ENCODE measurements at regions not wholly inside any gene's neighbourhood (a gene's known extent, or its start where the extent isn't known, plus 50 kb on each side); places are given as distances from the start of the nearest gene placed in this dataset.

DNA sequence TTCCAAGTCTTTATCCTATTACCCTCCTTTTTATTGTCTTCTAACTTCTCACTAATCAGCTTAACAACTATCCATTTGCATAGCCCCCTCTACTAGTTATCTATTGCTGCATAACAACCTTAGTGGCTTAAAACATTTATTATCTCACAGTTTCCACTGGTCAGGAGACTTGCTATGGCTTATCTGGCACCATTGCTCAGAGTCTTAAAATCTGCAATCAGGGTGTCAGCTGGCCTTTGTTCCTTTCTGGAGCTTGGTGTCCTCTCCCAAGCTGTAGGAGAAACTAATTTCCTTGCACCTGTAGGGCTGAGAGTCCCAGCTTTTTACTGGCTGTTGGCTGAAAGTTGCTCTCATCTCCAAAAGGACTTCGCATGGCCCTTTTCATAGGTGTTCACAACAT lies 137.0 kb upstream of the SMIM31 start:
- TF ChIP-seq POLR2A (IDR thresholded peaks at IDR 0.05), result no peak
- TF ChIP-seq, protein P1, sequence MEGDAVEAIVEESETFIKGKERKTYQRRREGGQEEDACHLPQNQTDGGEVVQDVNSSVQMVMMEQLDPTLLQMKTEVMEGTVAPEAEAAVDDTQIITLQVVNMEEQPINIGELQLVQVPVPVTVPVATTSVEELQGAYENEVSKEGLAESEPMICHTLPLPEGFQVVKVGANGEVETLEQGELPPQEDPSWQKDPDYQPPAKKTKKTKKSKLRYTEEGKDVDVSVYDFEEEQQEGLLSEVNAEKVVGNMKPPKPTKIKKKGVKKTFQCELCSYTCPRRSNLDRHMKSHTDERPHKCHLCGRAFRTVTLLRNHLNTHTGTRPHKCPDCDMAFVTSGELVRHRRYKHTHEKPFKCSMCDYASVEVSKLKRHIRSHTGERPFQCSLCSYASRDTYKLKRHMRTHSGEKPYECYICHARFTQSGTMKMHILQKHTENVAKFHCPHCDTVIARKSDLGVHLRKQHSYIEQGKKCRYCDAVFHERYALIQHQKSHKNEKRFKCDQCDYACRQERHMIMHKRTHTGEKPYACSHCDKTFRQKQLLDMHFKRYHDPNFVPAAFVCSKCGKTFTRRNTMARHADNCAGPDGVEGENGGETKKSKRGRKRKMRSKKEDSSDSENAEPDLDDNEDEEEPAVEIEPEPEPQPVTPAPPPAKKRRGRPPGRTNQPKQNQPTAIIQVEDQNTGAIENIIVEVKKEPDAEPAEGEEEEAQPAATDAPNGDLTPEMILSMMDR (IDR thresholded peaks at IDR 0.05), result no peak
- H3K4me1 ChIP-seq, result peaks cover 0 to 10% of the 10 kb centered on the region in 2 donors
- H3K4me3 ChIP-seq (replicated peaks in 1 of 3), result no peak overlapping the region
- no peaks in the 10 kb centered on the region for H3K27me3 ChIP-seq
- H3K27ac ChIP-seq, result no peak overlapping the region
- intact Hi-C loops (cut with DNase I), result no loop called here
- H3K9me3 ChIP-seq, result no peaks in the 10 kb centered on the region
- WGBS, 2 donors, result 95 to 100% methylated on average over 1 of the region's 1 CpG
- no peak for DNase-seq
- H3K36me3 ChIP-seq, result no peaks in the 10 kb centered on the region

DNA sequence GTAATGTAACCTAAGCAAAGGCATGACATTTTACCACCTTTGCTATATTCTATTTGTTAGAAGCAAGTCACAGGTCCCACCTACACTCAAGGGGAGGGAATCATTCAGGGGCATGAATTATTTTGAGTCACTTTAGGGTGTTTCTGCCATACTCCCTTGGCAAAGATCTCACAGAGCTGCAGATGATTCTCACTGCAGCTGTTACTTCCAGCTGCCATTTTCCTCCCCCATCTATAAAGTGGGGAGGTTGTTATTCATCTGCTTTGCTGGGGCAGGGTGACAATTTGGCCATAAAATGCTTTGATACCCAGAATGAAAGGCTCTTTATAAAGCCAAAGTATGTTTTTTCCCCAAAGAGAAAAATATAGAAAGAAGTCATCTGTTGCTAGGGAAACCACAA lies 136.5 kb upstream of the SMIM31 start:
- no peak for DNase-seq
- Histone ChIP-seq H3K27ac (no peak overlapping the region), H3K4me3 (replicated peaks in 1 of 3) (no peak overlapping the region), H3K36me3 (no peaks in the 10 kb centered on the region), H3K4me1 (peaks cover 0 to 13% of the 10 kb centered on the region in 2 donors), H3K9me3 (no peaks in the 10 kb centered on the region), H3K27me3 (no peaks in the 10 kb centered on the region)
- TF ChIP-seq, protein P1 (IDR thresholded peaks at IDR 0.05), result no peak
- no peak for TF ChIP-seq POLR2A (IDR thresholded peaks at IDR 0.05)
- intact Hi-C loops (cut with DNase I), result no loop called here

DNA sequence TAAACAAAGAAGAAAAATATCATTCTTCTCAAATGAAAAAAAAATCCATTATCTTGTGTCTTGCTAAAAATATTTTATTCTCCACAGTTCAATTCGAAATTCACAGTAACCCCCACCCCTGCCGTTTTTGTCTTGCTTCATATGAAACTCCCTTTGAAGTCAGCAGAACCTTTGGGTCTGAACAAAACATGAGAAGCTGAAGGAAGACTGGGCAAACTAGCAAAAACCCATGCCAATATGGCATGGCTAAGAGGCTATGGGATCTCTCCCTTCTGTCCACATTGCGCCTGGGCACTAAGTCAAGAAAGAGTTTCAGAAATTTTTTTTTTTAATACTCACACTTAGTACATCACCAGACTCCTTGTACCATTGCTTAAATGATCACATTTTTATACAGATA lies 136.0 kb upstream of the SMIM31 start:
- no peaks in the 10 kb centered on the region for H3K27me3 ChIP-seq
- 88 to 89% methylated on average over 3 of the region's 3 CpGs for WGBS, 2 donors
- DNase-seq, result no peak
- intact Hi-C loops (cut with DNase I), result no loop called here
- H3K36me3 ChIP-seq, result no peaks in the 10 kb centered on the region
- no peak overlapping the region for H3K27ac ChIP-seq
- no peaks in the 10 kb centered on the region for H3K9me3 ChIP-seq
- peaks cover 0 to 15% of the 10 kb centered on the region in 2 donors for H3K4me1 ChIP-seq
- TF ChIP-seq, protein P1 (IDR thresholded peaks at IDR 0.05), result no peak
- TF ChIP-seq POLR2A (IDR thresholded peaks at IDR 0.05), result no peak
- no peak overlapping the region for H3K4me3 ChIP-seq (replicated peaks in 1 of 3)

DNA sequence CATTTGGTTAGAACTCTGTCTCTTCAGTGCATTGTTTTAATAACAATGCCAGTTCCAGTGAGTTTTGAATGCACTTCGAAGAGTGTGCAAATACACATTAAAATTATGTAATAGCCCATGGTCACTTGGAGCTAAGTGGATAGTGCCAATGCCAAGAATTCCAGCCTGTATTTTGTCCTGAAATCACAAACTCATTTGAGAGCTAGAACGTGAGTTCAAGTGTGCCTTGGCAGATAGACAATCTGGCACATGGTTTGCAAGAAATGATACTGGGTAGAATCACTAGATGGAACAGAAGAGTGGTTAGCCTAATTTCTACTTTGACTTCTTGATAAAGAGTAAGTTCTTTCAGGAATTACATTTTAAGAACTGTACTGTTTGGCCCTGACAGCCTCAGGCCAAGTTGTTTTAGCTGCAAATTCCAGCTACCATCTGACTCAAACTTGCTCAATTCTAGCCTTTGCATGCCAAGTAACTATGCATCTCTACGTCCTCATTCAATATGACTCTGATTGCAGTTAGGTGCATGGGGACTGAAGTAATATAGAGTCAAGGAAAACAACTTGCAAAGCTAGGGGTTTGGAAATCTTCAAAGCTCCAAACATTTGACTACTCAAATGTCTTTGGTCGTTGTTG lies 131.9 kb upstream of the SMIM31 start:
- Histone ChIP-seq H3K27me3 (no peaks in the 10 kb centered on the region), H3K27ac (no peak overlapping the region), H3K36me3 (no peaks in the 10 kb centered on the region), H3K9me3 (peaks cover 4% of the 10 kb centered on the region), H3K4me1 (peaks cover 0 to 11% of the 10 kb centered on the region in 2 donors), H3K4me3 (replicated peaks in 1 of 3) (no peak overlapping the region)
- TF ChIP-seq POLR2A (IDR thresholded peaks at IDR 0.05), result no peak
- TF ChIP-seq, protein P1 (IDR thresholded peaks at IDR 0.05), result no peak
- WGBS, 2 donors, result 17 to 29% methylated on average over 4 of the region's 4 CpGs
- peak; percentile 84 to 86 for DNase-seq
- intact Hi-C loops (cut with DNase I), result no loop called here

DNA sequence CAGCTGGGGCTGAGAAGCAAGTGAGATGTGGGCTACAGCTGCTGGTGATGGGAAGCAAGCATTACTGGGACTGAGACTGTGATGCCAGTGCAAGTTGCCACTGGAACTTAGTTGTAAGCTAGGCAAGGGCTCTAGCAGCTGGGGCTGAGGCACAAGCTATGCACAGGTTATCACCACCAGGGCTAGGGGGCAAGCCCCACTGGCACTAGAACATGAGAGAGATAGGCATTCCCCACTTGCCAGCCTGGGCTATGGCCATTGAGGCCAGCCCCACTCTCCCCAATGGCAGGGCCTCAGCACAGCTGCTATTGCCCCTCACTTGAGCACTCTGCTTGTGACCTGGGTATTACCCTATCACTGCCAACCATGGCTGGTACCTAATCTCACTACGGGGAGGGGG lies 130.8 kb upstream of the SMIM31 start:
- H3K27me3 ChIP-seq, result no peaks in the 10 kb centered on the region
- no peak overlapping the region for H3K27ac ChIP-seq
- 88 to 100% methylated on average over 1 of the region's 1 CpG for WGBS, 2 donors
- no peak overlapping the region for H3K4me3 ChIP-seq (replicated peaks in 1 of 3)
- no peak for DNase-seq
- no peaks in the 10 kb centered on the region for H3K36me3 ChIP-seq
- peaks cover 0 to 11% of the 10 kb centered on the region in 2 donors for H3K4me1 ChIP-seq
- TF ChIP-seq, protein P1 (IDR thresholded peaks at IDR 0.05), result no peak
- no peak for TF ChIP-seq POLR2A (IDR thresholded peaks at IDR 0.05)
- H3K9me3 ChIP-seq, result peaks cover 4% of the 10 kb centered on the region
- intact Hi-C loops (cut with DNase I), result no loop called here
